CD4-positive, CD25-positive, alpha-beta regulatory T cell (primary cell): ENCODE measurements at regions not wholly inside any gene's neighbourhood (a gene's known extent, or its start where the extent isn't known, plus 50 kb on each side); places are given as distances from the start of the nearest gene placed in this dataset.

Source experiments
- ATAC-seq, 2 donors: fragments of 150-1000 bp; cut with Tn5 transposase; one replicate each; pipeline ENCODE4 v1.10.0; 2021; ENCODE audit warnings: low read depth in 2 of 2, moderate number of reproducible peaks in 2 of 2, moderate library complexity in 1 of 2
- DNase-seq, 3 donors: peaks; one replicate each; pipeline versions ENCODE4 v3.0.0 to v3.0.0-alpha.2; 2012 to 2022; ENCODE audit warnings: mixed read lengths in 1 of 3
- H3K27ac ChIP-seq: one replicate; pipeline ENCODE4 v1.7.0; 2013; ENCODE audit warnings: mild to moderate bottlenecking, low read length; ENCODE audit not compliant: insufficient read depth, poor library complexity, severe bottlenecking
- H3K27me3 ChIP-seq: one replicate; pipeline ENCODE4 v1.7.0; 2013; ENCODE audit warnings: low read length; ENCODE audit not compliant: control insufficient read depth, insufficient read depth
- H3K36me3 ChIP-seq: one replicate; pipeline ENCODE4 v1.7.0; 2013; ENCODE audit warnings: mild to moderate bottlenecking, low read length, moderate library complexity; ENCODE audit not compliant: control insufficient read depth, insufficient read depth
- H3K4me1 ChIP-seq: 2 replicates; pipeline ENCODE4 v1.7.0; 2013; ENCODE audit warnings: mild to moderate bottlenecking, low read length; ENCODE audit not compliant: insufficient read depth, control insufficient read depth, poor library complexity, severe bottlenecking
- H3K4me3 ChIP-seq: one replicate; pipeline ENCODE4 v1.7.0; 2013; ENCODE audit warnings: low read depth, mild to moderate bottlenecking, low read length, moderate library complexity
- H3K9me3 ChIP-seq, 2 experiments: 1 replicate in 1 of 2; 2 replicates in 1 of 2; pipeline ENCODE4 v1.7.0; 2013; ENCODE audit warnings: low read length in 2 of 2, mild to moderate bottlenecking in 1 of 2, moderate library complexity in 1 of 2; ENCODE audit not compliant: control insufficient read depth in 2 of 2
- H3K27ac Mint-ChIP-seq, 3 donors: one replicate each; pipeline ENCODE4 v1.8.0; 2020 to 2022; ENCODE audit warnings: mild to moderate bottlenecking in 3 of 3, mixed read lengths in 3 of 3, moderate library complexity in 2 of 3
- H3K27me3 Mint-ChIP-seq: one replicate; pipeline ENCODE4 v1.8.0; 2022; ENCODE audit warnings: mild to moderate bottlenecking, mixed read lengths
- H3K36me3 Mint-ChIP-seq: one replicate; pipeline ENCODE4 v1.8.0; 2020; ENCODE audit warnings: mixed read lengths
- H3K4me1 Mint-ChIP-seq, 4 donors: one replicate each; pipeline ENCODE4 v1.8.0; 2020 to 2022; ENCODE audit warnings: mixed read lengths in 4 of 4, mild to moderate bottlenecking in 1 of 4
- H3K4me3 Mint-ChIP-seq, 4 donors: one replicate each; pipeline ENCODE4 v1.8.0; 2020 to 2022; ENCODE audit warnings: mild to moderate bottlenecking in 4 of 4, mixed read lengths in 4 of 4, moderate library complexity in 3 of 4
- H3K9me3 Mint-ChIP-seq, 7 donors: one replicate each; pipeline ENCODE4 v1.8.0; 2020 to 2022; ENCODE audit warnings: mixed read lengths in 7 of 7, mild to moderate bottlenecking in 3 of 7, moderate library complexity in 2 of 7

DNA sequence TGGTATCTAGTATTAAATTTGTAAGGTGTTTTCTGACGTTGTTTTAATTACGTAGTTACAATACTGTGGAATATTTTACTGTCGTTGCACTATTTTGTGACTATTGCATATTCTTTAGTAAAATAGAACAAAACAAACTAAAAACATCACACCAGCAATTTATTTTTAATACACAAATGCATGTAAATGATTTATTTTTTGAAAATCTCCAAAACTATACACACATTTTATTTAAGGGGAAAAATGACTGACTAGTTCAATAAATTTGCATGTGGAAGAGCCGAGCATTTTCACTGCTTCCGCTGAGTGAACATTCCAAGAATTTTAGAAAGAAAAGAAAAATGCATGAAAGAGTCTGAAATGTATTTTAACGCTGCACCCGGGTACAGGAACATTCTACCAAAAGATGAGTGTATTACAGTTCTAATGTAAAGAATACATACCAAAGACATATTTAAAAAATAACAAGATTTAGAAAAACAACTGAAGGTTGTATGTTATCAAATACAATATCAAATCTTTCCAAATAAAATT is 257.7 kb downstream of the MEIS1 start:
- no peaks in the 10 kb centered on the region for H3K4me1 ChIP-seq
- Mint-ChIP-seq H3K4me3 (no peak overlapping the region), H3K36me3 (no peaks in the 10 kb centered on the region), H3K9me3 (peaks cover 0 to 3% (median 0%) of the 10 kb centered on the region in 7 donors), H3K27me3 (no peaks in the 10 kb centered on the region), H3K4me1 (no peaks in the 10 kb centered on the region), H3K27ac (no peak overlapping the region)
- ATAC-seq: no peak
- no peak overlapping the region for H3K27ac ChIP-seq
- H3K4me3 ChIP-seq: no peak overlapping the region
- H3K27me3 ChIP-seq: no peaks in the 10 kb centered on the region
- no peaks in the 10 kb centered on the region for H3K36me3 ChIP-seq
- H3K9me3 ChIP-seq: no peaks in the 10 kb centered on the region
- DNase-seq: no peak

DNA sequence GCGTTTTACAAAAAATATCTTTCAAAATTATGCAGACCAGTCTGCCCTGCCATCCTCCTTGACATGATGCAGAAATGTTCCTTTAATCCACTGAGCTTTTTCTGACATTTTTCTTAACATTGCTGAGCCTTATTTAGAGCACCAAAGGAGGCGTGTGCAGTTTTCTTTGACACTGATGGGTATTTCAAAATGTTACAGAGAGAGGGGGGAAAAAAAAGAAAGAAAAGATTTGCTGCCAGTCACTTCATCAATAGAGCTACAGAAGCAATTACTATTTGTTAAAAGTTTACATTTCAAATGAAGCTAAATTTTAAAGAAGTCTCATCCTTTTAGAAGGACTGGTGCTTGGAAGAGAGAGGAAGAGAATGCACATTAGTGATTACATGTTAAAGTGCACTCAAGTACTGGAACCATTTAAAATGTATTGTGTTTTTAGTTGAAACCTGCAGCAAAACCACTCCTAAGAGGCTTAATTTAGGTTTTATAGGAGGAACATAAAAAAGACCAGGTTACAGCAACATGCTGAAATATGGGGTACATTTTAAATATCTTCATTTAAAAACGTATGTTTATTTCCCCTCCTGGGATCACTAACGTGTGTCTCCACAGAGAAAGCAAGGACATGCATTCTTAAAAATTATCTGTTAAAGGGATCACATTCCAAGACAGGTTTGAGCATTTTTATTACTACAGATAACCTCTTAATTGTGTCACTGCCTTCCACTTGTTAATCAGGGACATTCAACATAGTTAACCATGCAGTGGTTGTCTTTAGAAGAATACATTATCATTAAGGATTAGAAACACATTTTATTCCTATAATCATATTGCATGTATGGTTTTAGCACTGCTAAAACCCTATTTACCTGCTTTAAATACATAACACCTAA is 258.4 kb downstream of the MEIS1 start:
- DNase-seq (no peak), ATAC-seq (no peak)
- Mint-ChIP-seq H3K4me1 (no peaks in the 10 kb centered on the region), H3K9me3 (peaks cover 0 to 3% (median 0%) of the 10 kb centered on the region in 7 donors), H3K27ac (no peak overlapping the region), H3K27me3 (no peaks in the 10 kb centered on the region), H3K4me3 (no peak overlapping the region), H3K36me3 (no peaks in the 10 kb centered on the region)
- Histone ChIP-seq H3K4me1 (no peaks in the 10 kb centered on the region), H3K27me3 (no peaks in the 10 kb centered on the region), H3K27ac (no peak overlapping the region), H3K4me3 (no peak overlapping the region), H3K9me3 (no peaks in the 10 kb centered on the region), H3K36me3 (no peaks in the 10 kb centered on the region)

DNA sequence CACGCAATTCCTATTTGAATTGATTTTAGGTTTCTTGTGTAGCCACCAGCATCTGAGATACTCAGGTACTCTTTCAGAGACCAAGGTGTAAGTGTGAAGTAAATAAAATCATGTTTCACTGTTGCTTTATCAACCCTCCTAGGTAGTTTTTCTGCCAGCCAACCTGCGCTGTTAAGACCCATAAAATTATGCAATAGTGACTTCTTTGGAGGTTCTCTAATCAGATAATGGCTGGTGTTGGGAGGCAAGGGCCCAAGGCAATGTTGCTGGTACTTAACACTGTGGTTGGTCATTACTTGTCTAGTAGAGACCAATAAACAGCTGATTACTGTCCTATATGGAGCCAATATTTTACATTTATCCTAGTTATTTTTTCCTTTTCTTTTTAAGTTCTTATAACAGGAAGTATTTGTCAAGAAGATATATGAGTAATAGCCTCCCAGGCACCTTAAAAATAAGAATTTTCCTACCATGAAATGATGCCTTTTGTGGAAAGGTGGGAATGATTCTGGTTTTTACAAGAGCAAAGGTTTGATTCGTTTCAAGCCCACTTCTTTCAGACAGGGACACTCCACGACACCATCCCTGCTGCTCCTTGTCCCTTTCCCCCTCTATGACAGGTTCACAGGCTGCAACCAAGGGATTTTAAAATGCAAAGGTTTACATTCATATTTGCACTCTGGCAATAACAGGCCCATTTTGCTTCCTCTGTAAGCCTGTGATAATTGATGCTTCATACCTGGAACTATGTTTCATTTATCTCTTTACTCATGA is 259.3 kb downstream of the MEIS1 start:
- Histone ChIP-seq H3K27ac (no peak overlapping the region), H3K36me3 (no peaks in the 10 kb centered on the region), H3K4me1 (no peaks in the 10 kb centered on the region), H3K9me3 (no peaks in the 10 kb centered on the region), H3K4me3 (no peak overlapping the region), H3K27me3 (no peaks in the 10 kb centered on the region)
- ATAC-seq (no peak), DNase-seq (no peak)
- H3K4me1 Mint-ChIP-seq: no peaks in the 10 kb centered on the region
- no peak overlapping the region for H3K4me3 Mint-ChIP-seq
- peaks cover 0 to 3% (median 0%) of the 10 kb centered on the region in 7 donors for H3K9me3 Mint-ChIP-seq
- no peak overlapping the region for H3K27ac Mint-ChIP-seq
- H3K27me3 Mint-ChIP-seq: no peaks in the 10 kb centered on the region
- H3K36me3 Mint-ChIP-seq: no peaks in the 10 kb centered on the region

DNA sequence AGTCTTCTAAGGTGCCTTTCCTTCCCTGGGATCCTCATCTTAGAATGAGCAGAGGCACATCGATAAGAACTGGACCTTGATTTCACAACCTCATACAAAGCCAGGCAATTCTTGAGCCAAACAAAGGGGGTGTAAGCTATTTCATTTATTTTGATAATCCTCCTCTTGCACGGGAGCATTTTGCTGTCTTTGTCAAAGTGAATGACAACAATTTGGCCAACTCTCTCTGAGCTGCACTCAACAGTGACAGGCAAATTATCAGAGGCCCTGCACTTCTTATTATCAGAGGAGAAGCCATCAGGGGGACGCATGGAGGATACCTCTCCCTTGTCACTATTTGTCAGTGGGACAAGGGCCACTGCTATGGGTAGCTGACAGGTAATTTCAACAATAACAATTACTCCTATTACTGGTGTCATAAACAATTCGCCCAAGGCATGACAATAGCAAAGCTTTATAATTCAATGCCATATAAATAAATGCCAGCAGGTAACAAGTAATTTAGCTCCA is 260.4 kb downstream of the MEIS1 start:
- no peaks in the 10 kb centered on the region for H3K4me1 ChIP-seq
- H3K36me3 ChIP-seq: no peaks in the 10 kb centered on the region
- peaks cover 0 to 3% (median 0%) of the 10 kb centered on the region in 7 donors for H3K9me3 Mint-ChIP-seq
- H3K4me3 Mint-ChIP-seq: no peak overlapping the region
- no peak overlapping the region for H3K4me3 ChIP-seq
- ATAC-seq (no peak), DNase-seq (no peak)
- no peak overlapping the region for H3K27ac Mint-ChIP-seq
- no peaks in the 10 kb centered on the region for H3K9me3 ChIP-seq
- no peaks in the 10 kb centered on the region for H3K4me1 Mint-ChIP-seq
- H3K27me3 Mint-ChIP-seq: no peaks in the 10 kb centered on the region
- no peak overlapping the region for H3K27ac ChIP-seq
- no peaks in the 10 kb centered on the region for H3K27me3 ChIP-seq
- H3K36me3 Mint-ChIP-seq: no peaks in the 10 kb centered on the region

DNA sequence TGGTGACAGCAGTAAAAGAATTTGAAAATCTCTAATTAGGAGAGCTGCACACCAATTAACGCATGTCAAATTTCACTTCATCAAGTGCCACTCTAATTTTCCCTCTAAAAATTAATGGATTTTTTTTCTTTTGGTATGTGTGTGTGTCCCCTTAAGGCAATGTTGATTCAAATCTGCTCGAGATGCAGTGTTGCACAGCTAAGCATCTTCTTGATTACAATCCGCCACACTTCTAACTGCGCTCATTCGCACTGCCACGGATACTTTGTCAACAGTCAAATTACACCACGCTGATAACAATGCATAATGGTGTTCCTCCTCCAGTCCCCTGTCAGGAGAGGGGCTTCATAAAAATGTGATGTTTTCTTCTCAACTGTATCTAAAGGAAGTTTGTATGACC is 261.4 kb downstream of the MEIS1 start:
- Mint-ChIP-seq H3K9me3 (peaks cover 0 to 3% (median 0%) of the 10 kb centered on the region in 7 donors), H3K36me3 (no peaks in the 10 kb centered on the region), H3K27me3 (no peaks in the 10 kb centered on the region), H3K4me3 (no peak overlapping the region), H3K27ac (no peak overlapping the region), H3K4me1 (no peaks in the 10 kb centered on the region)
- Histone ChIP-seq H3K4me3 (no peak overlapping the region), H3K4me1 (no peaks in the 10 kb centered on the region), H3K36me3 (no peaks in the 10 kb centered on the region), H3K9me3 (no peaks in the 10 kb centered on the region), H3K27ac (no peak overlapping the region), H3K27me3 (no peaks in the 10 kb centered on the region)
- DNase-seq (no peak), ATAC-seq (no peak)

DNA sequence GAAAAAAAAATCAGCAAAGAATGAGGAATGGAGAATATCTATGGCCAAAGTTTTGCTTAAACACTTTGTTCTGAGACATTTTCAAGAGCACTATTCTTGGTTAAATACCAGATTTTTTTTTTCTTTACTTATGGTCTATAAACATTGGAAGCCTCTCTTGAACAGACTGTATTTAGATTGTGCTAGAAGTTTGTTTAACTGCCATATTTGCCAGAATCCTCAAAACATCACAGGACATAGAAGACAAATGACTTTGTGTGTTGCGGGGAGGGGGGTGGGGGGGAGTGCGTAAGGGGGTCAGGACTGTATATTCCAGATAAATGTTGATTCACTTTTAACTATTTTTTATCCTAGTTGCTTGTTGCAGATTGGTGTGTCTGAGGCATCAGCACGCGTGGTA is 262.0 kb downstream of the MEIS1 start:
- Histone ChIP-seq H3K27ac (no peak overlapping the region), H3K36me3 (no peaks in the 10 kb centered on the region), H3K27me3 (no peaks in the 10 kb centered on the region), H3K4me3 (no peak overlapping the region), H3K9me3 (no peaks in the 10 kb centered on the region), H3K4me1 (no peaks in the 10 kb centered on the region)
- H3K27me3 Mint-ChIP-seq: no peaks in the 10 kb centered on the region
- H3K9me3 Mint-ChIP-seq: no peaks in the 10 kb centered on the region
- H3K4me1 Mint-ChIP-seq: no peaks in the 10 kb centered on the region
- no peak overlapping the region for H3K4me3 Mint-ChIP-seq
- H3K36me3 Mint-ChIP-seq: no peaks in the 10 kb centered on the region
- ATAC-seq (no peak), DNase-seq (no peak)
- no peak overlapping the region for H3K27ac Mint-ChIP-seq

DNA sequence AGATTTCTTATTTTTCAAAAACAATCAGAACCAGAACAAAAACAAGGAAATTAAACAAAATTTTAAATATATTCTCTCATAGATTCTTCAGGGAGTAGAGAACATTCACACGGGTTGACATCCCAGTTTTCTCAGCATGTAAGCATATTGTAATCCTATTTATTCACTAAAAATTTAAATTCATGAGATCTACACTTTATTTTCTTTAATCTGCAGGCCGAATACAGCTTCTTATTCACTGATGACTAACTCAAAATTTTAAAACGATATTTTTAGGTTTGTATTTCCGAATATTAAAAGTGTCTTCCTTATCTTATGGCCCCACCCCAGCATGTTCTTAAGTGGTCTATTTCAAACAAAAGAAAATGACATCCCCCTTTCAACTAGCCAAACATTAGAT is 262.4 kb downstream of the MEIS1 start:
- ATAC-seq: no peak
- Mint-ChIP-seq H3K36me3 (no peaks in the 10 kb centered on the region), H3K27ac (no peak overlapping the region), H3K9me3 (no peaks in the 10 kb centered on the region), H3K4me1 (no peaks in the 10 kb centered on the region), H3K4me3 (no peak overlapping the region), H3K27me3 (no peaks in the 10 kb centered on the region)
- no peaks in the 10 kb centered on the region for H3K4me1 ChIP-seq
- no peaks in the 10 kb centered on the region for H3K36me3 ChIP-seq
- H3K27ac ChIP-seq: no peak overlapping the region
- no peaks in the 10 kb centered on the region for H3K27me3 ChIP-seq
- no peak overlapping the region for H3K4me3 ChIP-seq
- H3K9me3 ChIP-seq: no peaks in the 10 kb centered on the region
- no peak for DNase-seq
